Adrenal gland (tissue), 5 donors: ENCODE measurements at regions not wholly inside any gene's neighbourhood (a gene's known extent, or its start where the extent isn't known, plus 50 kb on each side); places are given as distances from the start of the nearest gene placed in this dataset.

Experiments
- CTCF ChIP-seq, 6 experiments: fragments of 450-650 bp in 4 of 6; fragments of 200-600 bp in 2 of 6; sonication (generic) in 1 of 6; IDR thresholded peaks; 1 replicate in 5 of 6; 2 replicates in 1 of 6; pipeline versions ENCODE4 v1.5.1 to v1.8.0; 2016 to 2021; ENCODE audit warnings: antibody characterized with exemption in 6 of 6, mild to moderate bottlenecking in 2 of 6, moderate library complexity in 1 of 6
- POLR2A ChIP-seq, 2 donors: fragments of 450-650 bp; IDR thresholded peaks; one replicate each; pipeline ENCODE4 v1.6.1; 2017; ENCODE audit warnings: antibody characterized with exemption in 2 of 2, mild to moderate bottlenecking in 2 of 2, moderate library complexity in 1 of 2
- donor health status: DM: no; HTN: no; CAD: no.

- TF ChIP-seq CTCF (IDR thresholded peaks at IDR 0.05), result no peak
- no peak for TF ChIP-seq POLR2A (IDR thresholded peaks at IDR 0.05)
These were observed 931.9 kb downstream of the SLITRK5 start for GRCh38 chr13:88602786-88603777.
